ENCODE measurements at regions not wholly inside any gene's neighbourhood (a gene's known extent, or its start where the extent isn't known, plus 50 kb on each side); places are given as distances from the start of the nearest gene placed in this dataset.

- no peak for DNase-seq (ENCODE audit: low read depth in 2 of 3, low spot score in 2 of 3)
These were observed 337.0 kb downstream of the PLK2 start for GRCh38 chr5:58122848-58123392.

GRCh38 chr5:58122157-58122556 is 337.7 kb downstream of the PLK2 start:
- peak in 1 of 3 donors; percentile 10 for DNase-seq (ENCODE audit: low read depth in 2 of 3, low spot score in 2 of 3)

GRCh38 chr5:58121391-58121790 is 338.5 kb downstream of the PLK2 start:
- DNase-seq (ENCODE audit: low read depth in 2 of 3, low spot score in 2 of 3): no peak

- no peak for DNase-seq (ENCODE audit: low read depth in 2 of 3, low spot score in 2 of 3)
These were observed 342.3 kb downstream of the PLK2 start for GRCh38 chr5:58117542-58117941.

GRCh38 chr5:58116346-58116745 is 343.5 kb downstream of the PLK2 start:
- no peak for DNase-seq (ENCODE audit: low read depth in 2 of 3, low spot score in 2 of 3)

GRCh38 chr5:58115811-58116210 is 344.1 kb downstream of the PLK2 start:
- no peak for DNase-seq (ENCODE audit: low read depth in 2 of 3, low spot score in 2 of 3)

- no peak for DNase-seq (ENCODE audit: low read depth in 2 of 3, low spot score in 2 of 3)
These were observed 345.6 kb downstream of the PLK2 start for GRCh38 chr5:58114324-58114723.

- no peak for DNase-seq (ENCODE audit: low read depth in 2 of 3, low spot score in 2 of 3)
These were observed 346.7 kb downstream of the PLK2 start for GRCh38 chr5:58113172-58113571.

- no peak for DNase-seq (ENCODE audit: low read depth in 2 of 3, low spot score in 2 of 3)
These were observed 351.4 kb downstream of the PLK2 start for GRCh38 chr5:58108511-58108910.

GRCh38 chr5:58107704-58108103 is 352.2 kb downstream of the PLK2 start:
- no peak for DNase-seq (ENCODE audit: low read depth in 2 of 3, low spot score in 2 of 3)

GRCh38 chr5:58106754-58107410 is 353.0 kb downstream of the PLK2 start:
- DNase-seq (ENCODE audit: low read depth in 2 of 3, low spot score in 2 of 3): no peak

GRCh38 chr5:58105836-58106235 is 354.1 kb downstream of the PLK2 start:
- no peak for DNase-seq (ENCODE audit: low read depth in 2 of 3, low spot score in 2 of 3)

- no peak for DNase-seq (ENCODE audit: low read depth in 2 of 3, low spot score in 2 of 3)
These were observed 360.6 kb downstream of the PLK2 start for GRCh38 chr5:58099257-58099656.

GRCh38 chr5:58094031-58094430 is 365.9 kb downstream of the PLK2 start:
- DNase-seq (ENCODE audit: low read depth in 2 of 3, low spot score in 2 of 3): peak in 2 of 3 donors; percentile 39 to 67

GRCh38 chr5:58090704-58091103 is 369.2 kb downstream of the PLK2 start:
- DNase-seq (ENCODE audit: low read depth in 2 of 3, low spot score in 2 of 3): no peak

- DNase-seq (ENCODE audit: low read depth in 2 of 3, low spot score in 2 of 3): no peak
These were observed 370.9 kb downstream of the PLK2 start for GRCh38 chr5:58088941-58089340.

- no peak for DNase-seq (ENCODE audit: low read depth in 2 of 3, low spot score in 2 of 3)
These were observed 372.0 kb downstream of the PLK2 start for GRCh38 chr5:58087905-58088304.

- no peak for DNase-seq (ENCODE audit: low read depth in 2 of 3, low spot score in 2 of 3)
These were observed 372.8 kb downstream of the PLK2 start for GRCh38 chr5:58087123-58087522.

GRCh38 chr5:58085800-58086199 is 374.1 kb downstream of the PLK2 start:
- no peak for DNase-seq (ENCODE audit: low read depth in 2 of 3, low spot score in 2 of 3)

- DNase-seq (ENCODE audit: low read depth in 2 of 3, low spot score in 2 of 3): no peak
These were observed 378.5 kb downstream of the PLK2 start for GRCh38 chr5:58081435-58081834.

- no peak for DNase-seq (ENCODE audit: low read depth in 2 of 3, low spot score in 2 of 3)
These were observed 379.3 kb downstream of the PLK2 start for GRCh38 chr5:58080573-58080972.

- DNase-seq (ENCODE audit: low read depth in 2 of 3, low spot score in 2 of 3): no peak
These were observed 381.9 kb downstream of the PLK2 start for GRCh38 chr5:58077966-58078365.

- DNase-seq (ENCODE audit: low read depth in 2 of 3, low spot score in 2 of 3): no peak
These were observed 382.5 kb downstream of the PLK2 start for GRCh38 chr5:58077416-58077815.
